GM19324 (cell line): ENCODE measurements at regions not wholly inside any gene's neighbourhood (a gene's known extent, or its start where the extent isn't known, plus 50 kb on each side); places are given as distances from the start of the nearest gene placed in this dataset.
"Not testable (repeated sequence)": the region's sequence is repeated elsewhere in the genome, so short reads cannot be mapped to it uniquely, and the experiment has no call there.

Experiments
- ATAC-seq: cut with Tn5 transposase; IDR thresholded peaks from one replicate; pipeline ENCODE4 v1.9.1; 2021; ENCODE audit warnings: mild to moderate bottlenecking, moderate library complexity; ENCODE audit not compliant: unreplicated experiment, low FRiP score

GRCh38 chr2:101645886-101646285, 51.6 kb upstream of the MAP4K4 start:
- not testable (repeated sequence) for ATAC-seq

DNA sequence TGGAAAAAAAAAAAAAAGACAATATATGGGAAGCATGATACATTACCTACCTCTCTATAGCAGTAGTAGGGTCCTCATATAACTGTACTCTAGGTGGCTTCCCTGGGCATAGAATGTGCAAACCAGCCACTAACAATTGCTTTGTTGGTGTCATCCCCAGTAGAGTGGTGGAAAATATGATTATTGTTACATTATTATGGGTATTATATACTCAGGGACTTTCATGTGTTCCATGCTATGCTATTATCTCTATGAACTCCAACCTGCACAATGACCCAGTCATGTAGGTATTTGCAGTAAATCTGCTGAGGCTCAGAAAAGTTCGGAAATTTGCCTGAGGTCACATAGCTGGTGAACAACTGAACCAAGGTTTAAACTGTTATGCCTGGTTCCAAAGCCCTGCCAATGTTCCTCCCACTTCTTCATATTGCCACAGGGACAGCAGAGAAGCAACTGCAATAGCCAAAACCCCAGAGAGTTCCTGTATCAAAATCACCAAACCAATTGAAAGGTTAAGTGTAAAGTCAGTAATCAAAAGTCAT, 52.6 kb upstream of the MAP4K4 start:
- no peak for ATAC-seq

DNA sequence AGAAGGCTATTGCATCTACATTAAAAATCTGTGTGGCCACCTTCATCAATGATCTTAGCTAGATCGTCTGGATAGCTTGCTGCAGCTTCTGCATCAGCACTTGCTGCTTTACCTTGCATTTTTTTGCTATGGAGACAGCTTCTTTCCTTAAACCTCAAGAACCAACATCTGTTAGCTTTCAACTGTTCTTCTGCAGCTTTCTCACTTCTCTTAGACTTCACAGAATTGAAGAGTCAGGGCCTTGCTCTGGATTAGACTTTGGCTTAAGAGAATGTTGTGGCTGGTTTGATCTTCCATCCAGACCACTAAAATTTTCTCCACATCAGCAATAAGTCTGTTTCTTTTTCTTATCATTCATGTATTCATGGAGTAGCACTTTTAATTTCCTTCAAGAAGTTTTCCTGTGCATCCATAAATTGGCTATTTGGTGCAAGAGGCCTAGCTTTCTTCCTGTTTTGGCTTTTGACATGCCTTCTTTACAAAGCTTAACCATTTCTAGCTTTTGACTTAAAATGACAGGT, 54.4 kb upstream of the MAP4K4 start:
- ATAC-seq, result no peak

- no peak for ATAC-seq
These were observed 58.5 kb upstream of the MAP4K4 start for GRCh38 chr2:101638817-101639605.

DNA sequence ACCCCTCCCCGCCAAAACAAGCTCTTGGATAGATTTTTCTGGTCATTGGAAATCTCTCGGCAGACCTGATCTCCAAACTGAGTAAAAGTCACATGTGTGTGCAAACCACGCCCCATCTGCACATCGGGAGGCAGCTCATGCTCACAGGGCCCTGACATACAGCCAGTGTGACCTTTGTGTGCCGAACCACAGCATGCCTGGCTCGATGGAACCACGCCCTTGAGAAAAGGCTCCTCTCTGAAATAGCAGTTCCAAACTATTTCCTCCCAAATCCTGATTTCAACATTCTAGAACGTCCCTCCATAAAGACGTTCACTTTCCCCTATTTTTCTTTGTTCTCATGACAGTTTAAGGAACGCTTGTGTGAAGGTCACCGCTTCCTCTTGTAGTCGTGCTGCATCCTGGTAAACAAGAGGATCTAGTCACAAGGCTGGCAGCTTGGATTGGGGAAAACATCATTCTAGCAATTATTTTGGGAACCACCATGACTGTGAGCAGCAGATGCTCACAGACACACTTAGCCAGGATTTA, 59.3 kb upstream of the MAP4K4 start:
- no peak for ATAC-seq

GRCh38 chr2:101630224-101630949, 67.1 kb upstream of the MAP4K4 start:
- ATAC-seq, result no peak

- ATAC-seq, result no peak
These were observed 69.5 kb upstream of the MAP4K4 start for GRCh38 chr2:101628030-101628392.

DNA sequence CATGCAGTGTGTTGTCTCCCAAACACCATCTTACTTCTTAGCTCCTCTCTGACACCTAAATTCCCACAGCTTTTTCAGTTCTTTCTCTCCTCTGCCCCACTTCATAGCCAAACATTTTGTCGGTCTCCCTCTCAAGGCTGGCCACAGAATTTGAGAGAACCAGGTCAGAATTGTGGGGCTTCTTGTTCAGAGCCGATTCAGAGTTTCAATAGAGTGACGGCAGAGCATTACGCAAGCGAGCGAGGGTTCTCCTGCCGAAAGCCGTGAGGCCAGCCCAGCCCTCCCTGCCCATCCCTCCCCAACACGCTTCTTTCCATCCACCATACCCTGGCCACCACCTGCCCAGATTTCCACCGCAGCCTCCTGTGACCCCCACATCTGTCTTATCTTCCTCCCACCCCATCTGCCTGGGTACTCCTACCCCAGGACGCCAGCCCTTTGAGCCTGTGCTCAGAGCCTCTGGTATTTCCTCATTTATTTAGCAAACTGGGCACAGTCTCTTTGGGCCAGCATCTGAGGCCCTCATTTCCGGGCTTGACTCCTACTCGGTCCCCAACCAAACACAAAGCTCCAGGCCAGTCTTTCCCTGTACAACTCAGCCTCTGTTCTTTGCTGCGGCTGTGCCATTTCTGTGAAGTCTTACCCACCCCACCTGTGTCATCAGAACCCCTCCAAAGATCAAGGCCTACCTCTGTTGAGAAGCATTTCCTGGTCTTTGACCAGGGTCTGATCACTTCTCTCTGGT, 70.0 kb upstream of the MAP4K4 start:
- no peak for ATAC-seq

DNA sequence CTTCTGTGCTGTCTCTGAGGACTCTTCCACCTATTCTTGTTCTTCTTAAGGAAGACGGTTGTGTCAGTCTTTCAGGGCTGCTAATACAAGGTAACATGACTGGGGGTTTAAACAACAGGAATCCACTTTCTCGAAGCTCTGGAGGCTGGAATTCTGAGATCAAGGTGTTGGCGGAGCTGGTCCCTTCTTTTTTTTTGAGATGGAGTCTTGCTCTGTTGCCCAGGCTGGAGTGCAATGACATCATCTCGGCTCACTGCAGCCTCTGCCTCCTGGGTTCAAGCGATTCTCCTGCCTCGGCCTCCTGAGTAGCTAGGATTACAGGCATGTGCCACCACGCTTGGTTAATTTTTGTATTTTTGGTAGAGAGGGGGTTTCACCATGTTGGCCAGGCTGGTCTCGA, 71.7 kb upstream of the MAP4K4 start:
- not testable (repeated sequence) for ATAC-seq

DNA sequence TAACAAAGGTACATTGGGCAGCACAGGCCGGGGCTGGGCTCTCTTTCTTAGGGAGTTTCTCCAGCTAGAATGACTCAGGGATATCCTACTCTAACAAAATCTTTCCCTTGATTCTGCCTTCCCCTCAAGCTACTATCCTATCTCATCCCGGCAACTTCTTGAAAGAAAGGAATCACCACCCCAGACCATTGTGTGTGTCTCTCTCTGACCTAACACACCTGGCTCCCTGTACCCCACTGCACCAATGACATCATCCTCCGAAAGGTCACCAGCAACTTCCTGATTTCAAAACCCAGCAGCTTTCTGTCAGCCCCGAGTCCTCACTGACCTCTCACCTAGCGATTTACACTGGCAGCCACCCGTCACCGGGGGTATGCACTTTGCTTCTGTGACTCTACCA, 72.1 kb upstream of the MAP4K4 start:
- peak; percentile 37 for ATAC-seq

DNA sequence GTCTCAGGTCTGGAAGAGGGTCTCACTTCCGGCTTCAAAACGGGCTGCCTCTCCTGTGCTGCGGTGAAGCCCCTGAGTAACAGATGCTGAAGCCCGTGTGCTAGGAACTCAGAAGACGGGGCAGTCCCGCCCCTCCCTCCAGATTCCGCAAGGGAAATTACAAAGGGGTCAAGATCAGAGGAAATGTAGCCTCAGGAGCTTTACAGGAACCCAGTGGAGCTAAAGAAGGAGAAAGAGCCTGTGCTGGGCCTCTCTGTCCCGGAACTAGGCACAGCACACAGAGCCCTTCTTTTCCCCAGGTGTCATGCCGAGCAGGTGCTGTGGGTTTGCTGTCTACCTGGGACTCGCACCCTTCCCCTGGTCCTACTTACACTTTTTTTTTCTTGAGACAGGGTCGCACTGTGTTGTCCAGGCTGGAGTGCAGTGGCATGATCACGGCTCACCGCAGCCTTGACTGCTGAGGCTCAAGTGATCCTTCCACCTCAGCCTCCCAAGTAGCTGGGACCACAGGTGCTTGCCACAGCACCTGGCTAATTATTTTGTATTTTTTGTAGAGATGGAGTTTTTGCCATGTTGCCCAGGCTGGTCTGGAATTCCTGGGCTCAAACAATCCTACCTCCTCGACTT, 72.7 kb upstream of the MAP4K4 start:
- ATAC-seq, result no peak

- peak; percentile 58 for ATAC-seq
These were observed 74.4 kb upstream of the MAP4K4 start for GRCh38 chr2:101623031-101623521.

- ATAC-seq, result peak; percentile 73
These were observed 75.1 kb upstream of the MAP4K4 start for GRCh38 chr2:101622210-101623030.

- ATAC-seq, result no peak
These were observed 78.3 kb upstream of the MAP4K4 start for GRCh38 chr2:101619191-101619591.

DNA sequence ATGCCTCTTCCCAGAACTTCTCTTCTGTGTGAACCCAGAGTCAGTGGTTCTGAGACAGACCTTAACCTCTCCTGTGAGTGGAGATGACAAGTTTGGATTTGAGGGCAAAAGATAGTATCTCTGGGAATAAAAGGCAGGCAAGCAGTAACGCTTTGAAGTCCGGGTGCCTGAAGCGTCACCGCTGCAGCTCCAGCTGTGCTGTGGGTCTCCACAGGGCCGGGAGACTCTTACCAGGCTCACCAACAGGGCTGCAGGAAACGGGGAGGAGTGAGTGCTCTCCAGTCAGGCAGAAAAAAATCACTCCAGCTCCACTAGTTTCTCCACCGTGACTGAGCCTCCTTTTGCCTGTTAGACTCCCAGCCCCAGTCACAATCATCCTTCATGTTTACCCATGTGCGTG, 79.7 kb upstream of the MAP4K4 start:
- ATAC-seq, result no peak

DNA sequence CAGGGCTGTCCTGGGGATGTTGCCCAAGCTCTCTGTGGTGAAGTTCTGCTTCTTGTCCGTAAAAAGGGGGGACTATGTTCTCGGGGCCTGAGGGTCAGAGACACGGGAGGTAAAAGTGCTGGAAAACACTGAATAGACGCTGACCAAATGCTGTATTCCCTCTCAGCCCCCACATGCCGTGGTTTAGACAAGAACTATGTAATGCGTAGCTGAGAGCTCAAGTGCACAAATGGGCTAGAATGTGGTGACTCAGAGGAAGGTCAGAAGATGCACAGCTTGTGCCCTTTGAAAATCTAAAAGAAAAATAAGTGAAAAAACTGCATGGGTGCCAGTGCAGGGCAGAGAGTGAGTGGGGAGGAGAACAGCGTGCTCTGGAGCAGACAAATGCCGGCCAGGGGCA, 80.3 kb upstream of the MAP4K4 start:
- no peak for ATAC-seq

- no peak for ATAC-seq
These were observed 83.3 kb upstream of the MAP4K4 start for GRCh38 chr2:101614127-101614759.

GRCh38 chr2:101613056-101613704, 84.3 kb upstream of the MAP4K4 start:
- ATAC-seq, result no peak
